GM04503 (cell line): ENCODE measurements at regions not wholly inside any gene's neighbourhood (a gene's known extent, or its start where the extent isn't known, plus 50 kb on each side); places are given as distances from the start of the nearest gene placed in this dataset.
"Not testable (repeated sequence)": the region's sequence is repeated elsewhere in the genome, so short reads cannot be mapped to it uniquely, and the experiment has no call there.

ENCODE experiments used
- DNase-seq: peaks from one replicate; pipeline ENCODE4 v3.0.0-alpha.2; 2012; ENCODE audit warnings: low read depth

GRCh38 chr4:188955066-188955465 is 815.8 kb downstream of the TRIML1 start:
- no peak for DNase-seq

- DNase-seq, result no peak
Observed at GRCh38 chr4:188956566-188956965, 817.3 kb downstream of the TRIML1 start.

GRCh38 chr4:188958346-188958745 is 819.1 kb downstream of the TRIML1 start:
- no peak for DNase-seq

- DNase-seq, result no peak
Observed at GRCh38 chr4:188959424-188959823, 820.2 kb downstream of the TRIML1 start.

GRCh38 chr4:188960411-188961093 is 821.3 kb downstream of the TRIML1 start:
- no peak for DNase-seq

GRCh38 chr4:188971125-188971524 is 831.9 kb downstream of the TRIML1 start:
- DNase-seq, result no peak

DNA sequence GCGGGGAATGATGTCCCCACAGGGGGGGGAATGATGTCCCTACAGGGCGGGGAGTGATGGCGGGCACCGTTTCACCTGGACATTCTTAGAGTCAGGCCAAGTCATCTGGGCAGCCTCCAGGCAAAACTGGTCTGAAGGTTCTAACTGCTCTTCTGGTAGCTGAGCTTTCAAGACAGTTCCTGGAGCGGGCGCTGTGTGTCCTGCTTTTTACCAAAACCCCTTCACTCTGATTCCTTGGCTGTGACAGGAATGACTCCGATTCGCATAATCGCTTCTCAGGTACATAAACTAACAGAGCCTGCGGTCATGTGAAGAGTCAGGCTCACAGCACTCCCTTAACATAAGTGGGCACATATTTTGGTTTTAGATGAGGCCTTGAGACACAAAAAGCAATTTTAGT is 836.0 kb downstream of the TRIML1 start:
- no peak for DNase-seq

DNA sequence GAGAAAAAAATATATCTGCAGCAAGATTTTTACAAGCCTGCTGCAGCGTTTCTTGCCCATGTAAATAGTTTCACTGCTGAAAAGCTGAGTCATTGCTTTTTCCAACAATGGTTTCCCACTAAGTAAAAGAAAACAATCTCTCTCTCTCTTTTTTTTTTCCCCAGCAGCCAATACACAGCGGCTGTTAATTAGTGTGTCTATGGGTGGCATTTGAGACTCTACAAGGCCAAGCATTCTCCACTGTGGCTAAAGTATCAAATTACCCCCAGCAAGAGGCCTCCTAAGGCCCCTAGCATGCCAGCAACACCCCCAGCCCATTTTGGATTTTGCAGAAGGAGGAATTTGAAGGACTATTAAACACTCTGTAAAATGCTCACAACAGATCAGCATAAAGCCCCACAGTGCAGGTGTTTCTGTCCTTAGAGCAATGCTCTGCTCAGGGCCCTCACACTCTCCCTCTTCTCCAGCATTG is 837.4 kb downstream of the TRIML1 start:
- DNase-seq, result peak; percentile 15

GRCh38 chr4:188977232-188977631 is 838.0 kb downstream of the TRIML1 start:
- not testable (repeated sequence) for DNase-seq

DNA sequence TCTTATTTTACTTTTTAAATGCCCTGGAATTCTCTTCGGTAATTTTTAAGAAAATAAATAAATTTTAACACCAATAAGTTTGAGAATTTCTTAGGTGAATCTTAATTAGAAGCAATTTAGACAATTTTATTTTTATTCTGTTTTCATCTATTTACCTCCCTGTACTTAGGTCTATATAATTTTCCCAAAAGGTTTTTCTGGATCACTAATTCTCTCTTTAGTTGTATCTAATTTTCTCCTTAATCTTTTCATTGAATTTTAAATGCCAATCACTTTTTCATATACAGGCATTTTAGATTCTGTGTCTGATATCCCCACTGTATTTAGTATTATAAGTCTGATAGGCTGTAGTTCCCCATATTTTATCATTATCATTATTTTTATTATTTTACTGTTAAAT is 845.3 kb downstream of the TRIML1 start:
- DNase-seq, result no peak

DNA sequence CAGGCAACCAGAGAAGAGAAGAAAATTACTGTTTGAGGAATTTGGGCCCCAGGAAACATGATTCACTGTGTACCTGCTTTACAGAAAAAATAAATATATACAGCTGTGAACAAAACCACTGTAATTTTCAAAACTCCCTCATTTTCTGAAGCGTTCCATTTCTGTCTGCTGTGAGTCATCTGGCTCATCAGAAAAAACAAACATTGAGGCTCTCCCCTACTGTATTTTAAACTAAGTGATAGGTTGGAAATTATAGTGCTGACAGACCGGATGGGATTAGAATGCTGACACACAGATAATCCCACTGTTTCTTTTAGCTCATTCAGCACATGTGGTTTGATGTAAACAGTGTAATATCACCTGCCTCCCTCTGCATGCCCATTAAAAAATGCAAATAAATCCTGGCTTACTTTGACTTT is 847.0 kb downstream of the TRIML1 start:
- DNase-seq, result peak; percentile 5

DNA sequence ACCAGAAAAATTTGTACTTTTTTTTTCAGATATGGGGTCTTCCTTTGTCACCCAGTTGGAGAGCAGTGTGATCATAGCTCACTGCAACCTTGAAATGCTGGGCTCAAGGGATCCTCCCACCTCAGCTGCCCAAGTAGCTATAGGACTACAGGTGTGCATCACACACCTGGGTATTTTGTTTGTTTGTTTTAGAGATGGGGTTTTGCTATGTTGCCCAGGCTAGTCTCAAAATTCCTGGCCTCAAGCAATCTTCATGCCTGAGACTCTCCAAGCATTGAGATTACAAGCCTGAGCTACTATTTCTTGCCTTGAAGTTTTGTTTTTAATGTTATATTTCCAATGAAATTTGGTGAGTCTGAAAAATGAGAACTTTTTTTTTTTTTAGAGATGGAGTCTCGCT is 847.8 kb downstream of the TRIML1 start:
- DNase-seq, result no peak

GRCh38 chr4:188988131-188988530 is 848.9 kb downstream of the TRIML1 start:
- DNase-seq, result no peak

DNA sequence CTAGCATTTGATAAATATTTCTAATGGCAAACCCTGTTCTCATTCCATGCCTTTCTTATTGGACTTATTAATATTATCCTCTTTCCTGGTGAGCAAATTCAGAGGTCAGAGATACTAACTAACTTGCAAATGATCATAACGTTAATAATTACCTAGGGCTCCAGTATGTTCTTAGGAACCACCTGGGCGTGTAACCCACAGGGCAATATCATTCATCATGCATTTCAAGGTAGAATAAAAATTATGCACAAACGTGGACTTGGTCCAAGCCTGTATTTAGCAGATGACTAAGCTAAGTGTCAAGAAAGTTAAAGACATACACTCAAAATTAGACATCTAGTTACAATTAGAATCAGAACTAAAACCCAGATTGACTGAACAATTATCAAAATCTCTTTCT is 850.1 kb downstream of the TRIML1 start:
- no peak for DNase-seq

DNA sequence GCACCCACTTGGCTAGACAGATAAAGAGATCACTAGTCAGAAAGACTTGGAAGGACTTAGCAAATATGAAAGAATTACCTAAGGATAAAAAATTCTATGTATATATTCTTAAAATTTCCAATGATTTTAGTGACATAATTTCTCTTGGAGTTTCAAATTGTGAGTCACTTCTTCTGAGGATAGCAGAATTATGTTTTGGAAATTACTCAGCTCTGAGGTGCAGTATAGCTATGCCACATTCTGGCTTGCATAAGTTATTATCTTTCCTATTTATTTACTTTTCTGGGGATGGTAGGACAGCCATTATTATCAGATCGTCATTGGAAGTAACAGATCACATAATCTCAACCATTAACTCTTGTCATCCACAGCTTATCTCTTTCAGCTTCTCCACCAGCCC is 853.5 kb downstream of the TRIML1 start:
- DNase-seq, result no peak

- no peak for DNase-seq
Observed at GRCh38 chr4:188993871-188994270, 854.6 kb downstream of the TRIML1 start.

GRCh38 chr4:189001283-189001970 is 862.2 kb downstream of the TRIML1 start:
- DNase-seq, result no peak

DNA sequence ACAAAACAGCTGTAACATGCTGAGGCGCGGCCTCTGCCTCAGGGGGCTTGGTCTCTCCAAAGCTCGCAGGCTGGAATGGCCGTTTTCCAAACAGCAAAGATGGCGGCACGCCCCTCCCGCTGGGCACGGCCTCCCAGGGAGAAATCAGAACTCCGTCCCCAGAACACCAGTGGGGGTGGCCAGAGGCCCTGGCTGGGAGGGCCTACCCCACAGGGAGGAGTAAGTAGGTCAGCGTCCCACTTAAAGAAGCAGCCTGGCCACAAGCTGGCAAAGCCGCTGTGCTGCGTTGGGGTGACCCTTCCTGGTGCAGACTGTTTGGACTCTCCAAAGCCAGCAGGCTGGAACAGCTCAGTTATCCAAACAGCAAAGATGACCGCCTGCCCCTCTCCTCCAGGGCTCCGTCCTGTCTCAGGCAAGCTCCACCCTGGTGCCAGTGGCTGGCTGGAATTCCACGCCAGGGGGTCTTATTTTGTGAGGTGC is 862.8 kb downstream of the TRIML1 start:
- DNase-seq, result no peak

GRCh38 chr4:189002475-189002874 is 863.2 kb downstream of the TRIML1 start:
- DNase-seq, result no peak

- DNase-seq, result not testable (repeated sequence)
Observed at GRCh38 chr4:189010452-189011217, 871.4 kb downstream of the TRIML1 start.

DNA sequence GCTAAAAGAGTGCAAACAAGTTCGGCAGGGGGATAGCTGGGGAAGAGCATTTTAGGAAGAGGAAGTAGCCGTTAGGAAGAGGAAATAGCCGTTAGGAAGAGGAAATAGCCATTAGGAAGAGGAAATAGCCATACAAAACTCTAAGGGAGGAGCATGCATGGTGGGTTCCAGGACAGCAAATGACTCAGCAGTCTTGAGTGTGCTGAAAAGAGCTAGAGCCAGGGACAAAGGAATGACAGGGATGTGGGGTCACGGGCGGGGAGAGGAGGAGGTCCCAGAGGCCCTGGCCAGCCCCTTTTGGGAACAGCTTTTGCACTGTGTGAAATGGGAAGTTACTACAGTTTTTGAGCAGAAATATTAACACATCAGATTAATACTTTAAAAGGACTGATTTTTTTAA is 882.6 kb downstream of the TRIML1 start:
- DNase-seq, result peak; percentile 5

DNA sequence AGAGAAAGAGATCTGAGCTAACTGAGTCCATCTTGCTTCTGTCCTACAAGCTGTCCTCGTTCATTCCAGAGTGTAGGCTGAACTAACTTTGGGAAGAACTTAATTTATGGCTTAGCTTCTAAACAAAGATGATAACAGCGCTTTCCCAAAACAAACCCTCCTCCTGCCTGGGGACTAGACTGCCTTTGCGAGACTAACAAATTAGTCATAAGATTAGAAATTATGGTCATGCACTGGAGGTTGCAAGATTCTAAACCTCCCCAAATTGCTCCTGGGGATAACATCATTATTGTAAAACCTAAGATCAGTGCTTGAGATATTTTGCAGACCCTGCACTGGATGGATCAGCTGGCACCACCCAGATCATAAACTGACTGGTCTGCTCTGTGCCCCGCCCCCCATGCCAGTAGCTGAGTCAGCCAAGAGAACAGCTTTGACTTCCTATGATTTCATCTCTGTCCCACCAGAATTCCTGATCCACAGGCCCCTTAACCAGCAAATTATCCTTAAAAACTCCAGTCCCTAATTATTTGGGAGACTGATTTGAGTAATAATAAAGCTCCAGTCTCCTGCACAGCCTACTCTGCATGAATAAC is 883.3 kb downstream of the TRIML1 start:
- DNase-seq, result peak; percentile 34
